PC-3 (cell line): ENCODE measurements at regions not wholly inside any gene's neighbourhood (a gene's known extent, or its start where the extent isn't known, plus 50 kb on each side); places are given as distances from the start of the nearest gene placed in this dataset.

Experiments used
- ATAC-seq: fragments of 200-7000 bp; cut with Tn5 transposase; 2 replicates; pipeline ENCODE4 v1.9.1; 2020; ENCODE audit warnings: mild to moderate bottlenecking, moderate library complexity
- BruUV-seq: library from RNA; stranded (reverse); fragments of 400-500 nt; replicated peaks from 2 replicates; lab custom pipeline; 2021; lab: Mats Ljungman, UMichigan
- CTCF ChIA-PET: fragments of 300-600 bp; sonication (Branson Sonifier 250); formaldehyde crosslinking; loops from one replicate; lab custom pipeline; 2022; ENCODE audit warnings: antibody characterized with exemption; lab: Charles Lee
- POLR2A ChIA-PET: fragments of 300-600 bp; sonication (Branson Sonifier 250); formaldehyde crosslinking; loops from one replicate; lab custom pipeline; 2022; ENCODE audit warnings: antibody characterized with exemption; ENCODE audit not compliant: unreplicated experiment; lab: Charles Lee
- DNase-seq: peaks from one replicate; pipeline ENCODE4 v3.0.0-alpha.2; 2015
- H2AFZ ChIP-seq: fragments of 300-600 bp; sonication (generic); 2 replicates; pipeline ENCODE4 v1.6.0; 2016; ENCODE audit warnings: antibody characterized with exemption, low read length
- H3F3A ChIP-seq: fragments of 300-600 bp; sonication (generic); one replicate; pipeline ENCODE4 v1.6.0; 2017; ENCODE audit warnings: antibody characterized with exemption, low read length, control low read depth, mild to moderate bottlenecking; ENCODE audit not compliant: unreplicated experiment
- H3K27ac ChIP-seq: fragments of 300-600 bp; sonication (generic); 2 replicates; pipeline ENCODE4 v1.5.1; 2016; ENCODE audit warnings: mild to moderate bottlenecking, low read length
- H3K27me3 ChIP-seq: fragments of 300-600 bp; sonication (generic); 2 replicates; pipeline ENCODE4 v1.6.1; 2016; ENCODE audit warnings: low read length, mixed read lengths
- H3K36me3 ChIP-seq: fragments of 300-600 bp; sonication (generic); 2 replicates; pipeline ENCODE4 v1.6.1; 2016; ENCODE audit warnings: low read depth, mixed run types, low read length, mixed read lengths
- H3K4me1 ChIP-seq: fragments of 300-600 bp; sonication (generic); 2 replicates; pipeline ENCODE4 v1.5.1; 2016; ENCODE audit warnings: low read length; ENCODE audit not compliant: insufficient read depth
- H3K4me2 ChIP-seq: fragments of 300-600 bp; sonication (generic); 2 replicates; pipeline ENCODE4 v1.6.0; 2016; ENCODE audit warnings: low read length
- H3K4me3 ChIP-seq: fragments of 300-600 bp; sonication (generic); 2 replicates; pipeline ENCODE4 v1.5.1; 2016; ENCODE audit warnings: mild to moderate bottlenecking, low read length, mixed read lengths
- H3K79me2 ChIP-seq: fragments of 300-600 bp; sonication (generic); 2 replicates; pipeline ENCODE4 v1.6.1; 2017; ENCODE audit warnings: low read length, mixed read lengths
- H3K9ac ChIP-seq: fragments of 300-600 bp; sonication (generic); 2 replicates; pipeline ENCODE4 v1.6.0; 2016; ENCODE audit warnings: mild to moderate bottlenecking, low read length
- H3K9me2 ChIP-seq: fragments of 300-600 bp; sonication (generic); replicated peaks from 2 replicates; pipeline ENCODE4 v1.6.1; 2016; ENCODE audit warnings: mixed run types, low read length, mixed read lengths
- H3K9me3 ChIP-seq: fragments of 300-600 bp; sonication (generic); 2 replicates; pipeline ENCODE4 v1.6.1; 2016; ENCODE audit warnings: low read length, mixed read lengths
- H4K20me1 ChIP-seq: fragments of 300-600 bp; sonication (generic); 2 replicates; pipeline ENCODE4 v1.6.1; 2016; ENCODE audit warnings: low read length, mixed read lengths
- CTCF ChIP-seq: fragments of 300-600 bp; sonication (generic); conservative IDR thresholded peaks from 2 replicates; pipeline ENCODE4 v1.5.1; 2017; ENCODE audit warnings: antibody characterized with exemption, low read depth, mild to moderate bottlenecking, low read length
- EZH2 ChIP-seq: fragments of 300-600 bp; sonication (generic); IDR thresholded peaks from one replicate; pipeline ENCODE4 v1.6.1; 2017; ENCODE audit warnings: antibody characterized with exemption, mild to moderate bottlenecking, low read length; ENCODE audit not compliant: unreplicated experiment
- EZH2phosphoT487 ChIP-seq: fragments of 300-600 bp; sonication (generic); IDR thresholded peaks from 2 replicates; pipeline ENCODE4 v1.6.1; 2018; ENCODE audit warnings: mild to moderate bottlenecking, antibody characterized with exemption, low read length, borderline replicate concordance
- intact Hi-C: fragments of 100-400 bp; cut with micrococcal nuclease; formaldehyde crosslinking; loops from 2 replicates; pipeline ENCODE4 v1.9.0; 2023

GRCh38 chr4:106493086-106493485, 124.5 kb upstream of the GIMD1 start:
- no peaks in the 10 kb centered on the region for H3K79me2 ChIP-seq
- no peaks in the 10 kb centered on the region for H3K9me3 ChIP-seq
- intact Hi-C loops: no loop called here
- no TSS peak for BruUV-seq
- no peaks in the 10 kb centered on the region for H3K36me3 ChIP-seq
- H3K9me2 ChIP-seq: no peaks in the 10 kb centered on the region
- DNase-seq (no peak), ATAC-seq (no peak)
- no peaks in the 10 kb centered on the region for H3K27me3 ChIP-seq
- no peaks in the 10 kb centered on the region for H3F3A ChIP-seq
- no peak overlapping the region for H3K9ac ChIP-seq
- TF ChIP-seq EZH2phosphoT487: no peak
- no peak for TF ChIP-seq CTCF
- TF ChIP-seq EZH2: no peak
- H3K4me1 ChIP-seq: no peaks in the 10 kb centered on the region
- no peak overlapping the region for H2AFZ ChIP-seq
- POLR2A ChIA-PET: no interaction called here
- no peak overlapping the region for H3K4me3 ChIP-seq
- H3K4me2 ChIP-seq: no peak overlapping the region
- CTCF ChIA-PET: no interaction called here
- H4K20me1 ChIP-seq: no peaks in the 10 kb centered on the region
- no peak overlapping the region for H3K27ac ChIP-seq

- no TSS peak for BruUV-seq
- POLR2A ChIA-PET: no interaction called here
Observed at GRCh38 chr4:106486533-106486932, 118.0 kb upstream of the GIMD1 start.

GRCh38 chr4:106481801-106482200, 113.2 kb upstream of the GIMD1 start:
- ChIA-PET POLR2A (no interaction called here), CTCF (no interaction called here)
- Histone ChIP-seq H3K9ac (no peak overlapping the region), H3K79me2 (no peaks in the 10 kb centered on the region), H3K4me3 (no peak overlapping the region), H2AFZ (no peak overlapping the region), H3K27me3 (no peaks in the 10 kb centered on the region), H3K9me3 (no peaks in the 10 kb centered on the region), H3K36me3 (no peaks in the 10 kb centered on the region), H4K20me1 (no peaks in the 10 kb centered on the region), H3K27ac (no peak overlapping the region), H3K4me2 (no peak overlapping the region), H3K9me2 (no peaks in the 10 kb centered on the region), H3K4me1 (no peaks in the 10 kb centered on the region), H3F3A (no peaks in the 10 kb centered on the region)
- intact Hi-C loops: no loop called here
- no peak for ATAC-seq
- TF ChIP-seq EZH2: no peak
- TF ChIP-seq CTCF: no peak
- TF ChIP-seq EZH2phosphoT487: no peak
- BruUV-seq: no TSS peak
- no peak for DNase-seq

More at GRCh38 chr4:106486533-106486932, 118.0 kb upstream of the GIMD1 start:
- H3K9ac ChIP-seq: no peak overlapping the region
- no peaks in the 10 kb centered on the region for H3K4me1 ChIP-seq
- no peak overlapping the region for H2AFZ ChIP-seq
- TF ChIP-seq EZH2: no peak
- TF ChIP-seq CTCF: no peak
- no peak for TF ChIP-seq EZH2phosphoT487
- H3K4me3 ChIP-seq: no peak overlapping the region
- H3K27ac ChIP-seq: no peak overlapping the region
- ATAC-seq (no peak), DNase-seq (no peak)
- no peaks in the 10 kb centered on the region for H3K36me3 ChIP-seq
- no peaks in the 10 kb centered on the region for H4K20me1 ChIP-seq
- no peak overlapping the region for H3K4me2 ChIP-seq
- no peaks in the 10 kb centered on the region for H3K79me2 ChIP-seq
- H3K9me2 ChIP-seq: no peaks in the 10 kb centered on the region
- H3K27me3 ChIP-seq: no peaks in the 10 kb centered on the region
- CTCF ChIA-PET: no interaction called here
- H3K9me3 ChIP-seq: no peaks in the 10 kb centered on the region
- intact Hi-C loops: no loop called here
- no peaks in the 10 kb centered on the region for H3F3A ChIP-seq
